ENCODE measurements at regions not wholly inside any gene's neighbourhood (a gene's known extent, or its start where the extent isn't known, plus 50 kb on each side); places are given as distances from the start of the nearest gene placed in this dataset.

DNA sequence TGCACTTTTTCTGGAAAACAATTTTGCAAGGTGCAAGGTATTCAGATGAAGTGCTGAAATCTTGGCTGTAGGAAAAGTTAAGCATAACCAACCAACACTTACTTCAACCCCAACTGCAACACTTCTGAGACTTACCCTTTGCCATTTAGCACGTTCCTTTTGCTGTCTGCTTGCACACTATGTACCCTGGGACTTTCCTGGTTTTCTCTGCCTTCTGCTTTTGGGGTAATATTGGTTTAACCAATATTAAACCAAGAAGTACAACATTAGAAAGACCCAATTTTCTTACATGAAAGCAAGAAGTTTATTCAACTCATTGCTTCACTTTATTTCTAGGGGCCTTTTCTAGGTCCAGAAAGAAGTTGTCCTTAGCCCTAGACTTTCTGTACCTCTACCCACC is 193.0 kb downstream of the HLX start:
- DNase-seq (ENCODE audit: low spot score): no peak

GRCh38 chr1:221074332-221074731 is 195.1 kb downstream of the HLX start:
- no peak for DNase-seq (ENCODE audit: low spot score)

DNA sequence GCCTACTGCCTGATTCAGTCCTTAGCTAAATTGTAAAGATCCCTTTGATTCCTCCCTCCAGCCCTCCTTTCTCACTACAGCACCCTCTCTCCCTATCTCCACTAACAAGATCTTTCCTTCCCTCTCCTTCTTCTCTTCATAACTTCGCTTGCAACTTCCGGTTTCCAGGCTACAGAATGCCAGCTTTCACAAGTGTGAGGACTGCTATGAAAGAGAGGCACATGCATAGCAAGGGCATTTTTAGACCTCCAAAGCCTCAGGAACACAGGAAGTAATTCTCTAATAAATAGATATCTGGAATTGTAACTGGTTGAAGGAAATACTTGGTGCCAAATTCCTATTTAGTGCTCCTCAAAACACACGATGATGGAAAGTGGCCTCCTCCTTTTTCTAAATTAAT is 196.7 kb downstream of the HLX start:
- no peak for DNase-seq (ENCODE audit: low spot score)

DNA sequence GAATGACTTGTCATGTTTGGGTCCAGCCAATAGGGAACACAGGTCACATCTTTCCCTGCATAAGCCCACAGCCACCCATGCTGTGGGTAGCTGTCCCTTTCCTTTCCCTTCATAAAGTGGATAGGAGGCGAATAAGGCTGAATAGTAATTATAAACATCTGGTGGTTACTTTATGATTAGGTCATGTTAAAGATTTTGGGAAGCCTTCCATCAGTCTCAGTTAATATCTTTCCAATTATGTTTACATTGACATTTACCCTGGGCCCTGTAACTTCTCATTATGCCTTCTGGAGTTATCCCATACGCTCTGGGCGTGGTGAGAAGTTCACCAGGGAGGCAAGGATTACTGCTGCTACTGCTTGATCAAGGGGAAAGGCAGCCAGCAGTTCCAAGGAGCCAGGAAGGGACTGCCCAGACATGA is 197.2 kb downstream of the HLX start:
- no peak for DNase-seq (ENCODE audit: low spot score)

DNA sequence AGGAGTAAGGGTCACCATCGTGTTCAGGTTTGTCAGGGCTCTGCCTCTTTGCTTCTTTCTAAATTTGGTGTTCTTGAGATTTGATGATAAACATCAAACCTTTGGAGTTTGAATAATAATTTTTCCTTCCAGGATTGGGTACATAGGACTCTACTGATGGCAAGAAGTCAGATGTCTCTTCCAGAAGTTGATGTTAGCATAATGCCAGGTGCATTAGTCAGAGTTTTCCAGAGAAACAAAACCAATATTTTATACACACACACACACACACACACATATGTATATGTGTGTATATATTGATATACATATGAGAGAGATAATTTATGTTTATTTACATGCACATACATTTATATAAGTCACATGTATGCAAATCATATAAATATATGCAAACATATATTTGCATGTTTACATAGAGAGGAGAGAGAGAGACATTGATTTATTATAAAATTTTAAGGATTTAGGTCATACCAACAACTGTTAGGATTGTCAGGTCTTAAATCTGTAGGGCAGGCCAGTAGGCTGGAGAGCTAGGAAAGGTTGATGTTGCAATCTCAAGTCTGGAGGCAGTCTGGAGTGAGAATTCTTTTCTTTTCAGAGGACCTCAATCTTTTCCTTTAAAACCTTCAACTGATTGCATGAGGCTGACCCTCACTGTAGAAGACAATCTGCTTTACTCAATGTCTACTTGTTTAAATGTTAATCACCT is 199.2 kb downstream of the HLX start:
- no peak for DNase-seq (ENCODE audit: low spot score)

DNA sequence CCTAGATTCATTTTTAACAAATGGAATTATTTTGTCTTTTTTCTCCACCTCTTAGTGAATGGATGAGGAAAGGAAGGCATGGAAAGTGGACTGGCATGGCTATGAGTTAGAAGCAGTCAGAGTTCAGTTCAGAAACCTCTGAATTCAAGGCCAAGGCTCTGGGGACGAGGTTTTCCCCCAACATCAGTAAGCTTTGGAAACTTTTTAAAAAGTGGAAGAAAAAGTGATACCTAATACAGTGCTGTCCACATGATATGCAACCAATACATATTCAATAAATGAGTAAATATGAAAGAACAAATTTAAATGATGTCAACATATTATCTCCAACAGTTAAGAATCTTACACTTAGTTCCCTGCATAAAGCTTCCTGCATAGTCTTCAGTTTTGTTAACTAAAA is 204.7 kb downstream of the HLX start:
- DNase-seq (ENCODE audit: low spot score): no peak

GRCh38 chr1:221084681-221085080 is 205.4 kb downstream of the HLX start:
- no peak for DNase-seq (ENCODE audit: low spot score)

DNA sequence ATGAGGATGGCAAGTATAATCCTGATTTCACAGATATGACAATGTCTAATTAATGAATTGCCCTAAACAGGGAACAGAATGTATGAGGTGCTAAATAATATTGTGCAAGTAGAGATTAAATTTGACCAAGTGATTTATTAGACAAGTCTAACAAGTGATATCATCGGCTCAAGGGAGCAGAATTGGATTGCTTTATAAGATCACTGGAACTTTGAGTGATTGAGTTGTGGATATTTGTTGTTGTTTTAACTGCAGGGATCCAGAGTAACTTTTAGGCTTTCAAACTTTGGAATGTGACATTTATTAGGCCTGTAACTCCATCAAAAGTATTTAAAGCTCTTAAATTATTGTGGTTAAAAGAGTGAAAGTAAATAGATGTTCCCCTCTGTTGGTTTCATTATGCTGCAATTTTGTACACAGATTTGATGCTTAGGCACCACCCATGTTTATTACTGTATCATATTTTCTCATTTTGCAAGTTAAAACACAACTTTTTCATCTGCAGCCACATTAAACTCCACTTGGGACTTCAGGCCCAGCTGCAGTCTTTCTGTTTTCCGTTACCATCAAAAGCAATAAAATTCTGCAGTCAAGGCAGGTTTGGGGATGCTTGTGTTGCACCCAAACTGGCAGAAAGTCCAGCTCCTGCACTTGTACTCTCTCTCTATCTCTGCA is 206.6 kb downstream of the HLX start:
- no peak for DNase-seq (ENCODE audit: low spot score)

DNA sequence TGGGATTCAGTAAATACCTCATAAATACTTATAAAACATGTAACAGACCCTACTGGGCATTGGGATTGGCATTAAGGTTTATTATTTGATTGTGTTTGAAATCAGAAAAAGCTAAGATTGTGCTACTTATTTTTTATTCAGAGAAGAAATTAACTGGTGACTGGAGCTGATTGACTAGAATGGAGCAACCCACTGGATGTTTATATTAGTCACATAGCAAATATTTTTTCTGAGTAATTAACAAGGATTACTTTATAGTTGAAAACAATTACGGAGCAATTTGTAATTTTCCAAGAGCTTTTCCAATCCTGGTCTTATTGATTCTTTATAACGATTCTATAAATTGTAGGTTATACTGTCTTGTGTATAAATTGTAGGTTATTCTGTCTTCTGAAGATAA is 208.7 kb downstream of the HLX start:
- DNase-seq (ENCODE audit: low spot score): no peak

GRCh38 chr1:221089273-221089672 is 210.0 kb downstream of the HLX start:
- no peak for DNase-seq (ENCODE audit: low spot score)

DNA sequence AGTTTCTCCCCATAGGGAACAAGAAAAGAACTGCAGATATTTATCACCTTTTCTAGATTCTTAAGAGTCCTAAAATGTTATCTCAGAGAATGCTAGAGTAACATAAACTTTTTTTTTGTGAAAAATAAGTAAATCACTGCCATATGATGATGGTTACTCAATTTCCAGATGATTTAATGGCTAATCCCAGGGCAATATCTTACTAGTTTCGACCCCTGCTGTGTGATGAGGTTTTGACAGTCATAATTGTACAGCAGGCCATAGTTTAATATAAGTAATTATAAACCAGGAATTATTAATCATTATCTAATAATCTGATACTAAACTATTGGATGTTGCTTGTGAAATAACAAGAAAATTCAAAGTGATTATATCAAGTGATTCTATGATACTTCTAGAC is 210.6 kb downstream of the HLX start:
- DNase-seq (ENCODE audit: low spot score): no peak

GRCh38 chr1:221093903-221094791 is 214.9 kb downstream of the HLX start:
- DNase-seq (ENCODE audit: low spot score): no peak

DNA sequence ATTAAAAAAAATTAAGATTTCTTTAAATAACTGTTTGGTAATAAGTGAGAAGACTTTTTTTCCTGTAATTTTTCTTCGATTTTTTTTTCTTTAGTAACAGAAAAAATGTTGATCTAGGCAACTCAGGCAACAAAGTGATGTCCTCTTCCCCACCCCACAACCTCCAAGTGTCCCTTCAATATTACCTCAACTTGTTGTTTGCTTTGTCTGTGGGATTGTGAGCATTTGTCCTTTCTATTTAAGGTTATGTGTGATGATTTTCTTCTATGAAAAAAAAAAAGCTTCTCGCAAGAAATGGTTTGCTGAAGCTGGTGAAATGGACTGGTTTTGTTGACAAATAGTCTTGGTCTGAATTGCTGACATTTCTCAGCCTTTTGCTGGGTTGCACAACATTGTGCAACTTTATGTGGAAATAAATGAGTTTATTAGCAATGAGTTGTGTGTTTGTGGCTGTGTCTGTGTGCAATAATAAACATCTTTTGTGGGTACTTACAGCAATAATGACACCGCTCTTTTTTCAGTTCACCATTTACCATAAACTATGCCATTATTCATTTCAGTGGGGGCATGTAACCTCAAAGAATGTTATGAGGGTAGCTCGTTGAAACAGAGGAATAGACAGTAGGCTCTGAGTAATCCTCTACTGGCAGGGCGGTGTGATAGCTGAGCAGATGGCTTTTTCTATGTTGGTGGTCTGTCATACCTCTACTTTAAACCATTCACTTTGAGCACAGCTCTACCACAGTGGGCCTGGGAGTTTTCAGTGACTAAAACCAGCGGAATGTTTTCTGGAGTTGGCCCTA is 218.4 kb downstream of the HLX start:
- no peak for DNase-seq (ENCODE audit: low spot score)

- DNase-seq (ENCODE audit: low spot score): no peak
Measured at GRCh38 chr1:221098471-221099405, 219.5 kb downstream of the HLX start.

- no peak for DNase-seq (ENCODE audit: low spot score)
Measured at GRCh38 chr1:221099747-221100595, 220.7 kb downstream of the HLX start.

DNA sequence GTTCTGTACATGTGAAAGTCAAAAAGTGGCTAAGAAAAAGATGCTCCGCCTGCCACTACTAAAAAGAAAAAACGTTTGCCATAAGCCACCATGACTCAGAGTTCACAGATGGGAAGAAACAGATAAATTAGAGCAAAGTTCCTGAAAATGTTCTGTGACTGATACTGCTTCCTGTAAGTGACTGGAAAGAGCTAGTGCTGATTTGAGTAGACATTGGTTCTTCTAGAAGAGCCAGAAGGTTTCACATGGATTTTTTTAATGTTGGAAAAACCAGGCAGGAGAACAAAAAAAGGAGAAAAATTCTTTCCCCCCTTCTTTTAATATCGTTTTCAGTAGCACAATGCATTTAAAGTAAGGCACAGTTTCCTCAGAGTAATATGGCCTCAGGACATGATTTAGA is 221.4 kb downstream of the HLX start:
- no peak for DNase-seq (ENCODE audit: low spot score)

- DNase-seq (ENCODE audit: low spot score): no peak
Measured at GRCh38 chr1:221101807-221102605, 222.8 kb downstream of the HLX start.

DNA sequence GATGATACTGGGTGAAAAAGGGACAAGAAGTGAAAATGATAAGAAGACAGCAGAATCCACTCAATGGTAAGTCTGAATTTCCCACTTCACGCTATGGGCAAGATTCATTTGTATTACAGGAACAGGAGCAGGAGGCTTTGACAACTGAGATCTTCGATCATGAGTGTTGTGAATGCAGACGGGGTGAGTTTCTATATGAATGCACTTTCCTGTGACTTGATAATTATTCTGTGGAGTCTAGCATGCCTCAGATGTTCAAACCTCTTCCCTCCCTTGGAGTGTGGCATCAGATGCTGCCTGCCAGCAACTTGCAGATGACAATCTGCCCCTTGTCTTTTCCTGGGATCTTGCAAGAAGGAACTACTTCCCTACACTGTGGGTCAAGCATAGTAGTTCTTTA is 225.4 kb downstream of the HLX start:
- DNase-seq (ENCODE audit: low spot score): no peak

DNA sequence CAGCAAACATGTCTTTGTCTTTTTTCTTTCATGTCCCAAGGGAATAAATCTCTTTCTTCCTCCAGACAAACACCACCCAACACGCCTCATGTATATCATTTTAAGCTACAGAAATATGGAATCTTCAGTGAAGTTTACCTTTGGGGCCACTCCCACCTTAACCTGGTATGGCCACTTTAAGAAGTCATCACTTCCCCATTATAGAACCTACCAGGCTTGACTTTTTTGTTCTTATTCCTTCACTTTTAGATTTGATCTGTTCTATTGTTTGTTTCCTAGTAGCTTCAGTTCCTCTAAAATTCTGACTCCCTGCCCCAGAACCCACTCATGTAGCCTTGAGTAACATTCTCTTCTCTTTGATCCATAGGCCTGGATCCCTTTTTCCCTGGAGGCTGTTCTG is 226.3 kb downstream of the HLX start:
- no peak for DNase-seq (ENCODE audit: low spot score)

Measured in ecto neural progenitor cell (in vitro differentiated cells).